ENCODE measurements at regions not wholly inside any gene's neighbourhood (a gene's known extent, or its start where the extent isn't known, plus 50 kb on each side); places are given as distances from the start of the nearest gene placed in this dataset.

- TF ChIP-seq CTCF (IDR thresholded peaks at IDR 0.05; ENCODE audit: low read depth, low read length) (no peak), POLR2A (IDR thresholded peaks at IDR 0.05; ENCODE audit: extremely low read depth, insufficient read length) (no peak), MYC (IDR thresholded peaks at IDR 0.05; ENCODE audit: low read depth, low read length) (no peak)
- TF ChIP-seq, protein P1, sequence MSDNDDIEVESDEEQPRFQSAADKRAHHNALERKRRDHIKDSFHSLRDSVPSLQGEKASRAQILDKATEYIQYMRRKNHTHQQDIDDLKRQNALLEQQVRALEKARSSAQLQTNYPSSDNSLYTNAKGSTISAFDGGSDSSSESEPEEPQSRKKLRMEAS (IDR thresholded peaks at IDR 0.05; ENCODE audit: low read depth, low read length), result no peak
Observed at GRCh38 chr22:48279461-48279756, 1517.0 kb downstream of the TBC1D22A start.

All from NB4 (cell line).